ENCODE measurements at regions not wholly inside any gene's neighbourhood (a gene's known extent, or its start where the extent isn't known, plus 50 kb on each side); places are given as distances from the start of the nearest gene placed in this dataset.

DNA sequence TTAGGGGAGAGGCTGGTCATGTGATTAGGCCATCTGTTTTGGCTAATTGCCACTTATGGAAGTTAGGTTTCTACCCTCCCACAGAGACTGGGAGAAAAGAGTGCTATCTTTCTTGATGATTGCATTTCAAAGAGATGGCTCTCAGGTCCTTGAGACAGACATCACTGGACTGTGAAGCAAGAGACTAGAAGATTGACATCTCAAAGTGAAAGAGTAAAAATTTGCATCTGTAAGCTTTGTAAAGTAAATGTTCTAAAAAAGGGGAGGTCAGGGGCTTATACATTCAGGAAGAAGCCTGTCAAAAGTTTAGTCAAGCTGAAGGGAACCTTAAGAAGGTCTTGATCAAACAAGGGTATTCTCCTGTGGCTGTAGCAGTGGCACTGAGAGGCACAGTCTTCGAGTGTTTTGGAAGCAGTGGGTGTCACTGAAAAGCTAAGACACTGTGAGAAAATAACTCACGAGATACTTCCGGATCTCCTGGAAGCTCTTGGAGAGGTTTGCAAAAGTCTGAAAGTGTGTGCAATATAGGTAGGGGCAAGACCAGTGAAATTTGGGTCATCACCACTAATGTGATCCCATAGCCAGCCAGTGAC, 342.1 kb downstream of the PHF14 start:
- Mint-ChIP-seq H3K9me3 (no peaks in the 10 kb centered on the region), H3K36me3 (ENCODE audit: insufficient read depth in 1 of 3, low read depth in 3 of 3) (no peaks in the 10 kb centered on the region; a peak in 1 of 7 replicates), H3K4me1 (peaks cover 12 to 13% of the 10 kb centered on the region in 2 experiments), H3K27me3 (ENCODE audit: low read depth) (no peaks in the 10 kb centered on the region), H3K4me3 (no peak overlapping the region), H3K27ac (no peak overlapping the region)
- H3K27me3 ChIP-seq (ENCODE audit: insufficient read depth, low read length): no peaks in the 10 kb centered on the region
- no peak overlapping the region for H3K23ac ChIP-seq (ENCODE audit: insufficient read length, low read depth, low read length)
- no peaks in the 10 kb centered on the region for H3K79me1 ChIP-seq (ENCODE audit: insufficient read depth, low read depth, low read length, poor library complexity, severe bottlenecking)
- H3K4me2 ChIP-seq (ENCODE audit: insufficient read depth, insufficient read length, low read length): no peak overlapping the region
- DNase-seq: no peak
- H3K56ac ChIP-seq (ENCODE audit: insufficient read length, low read depth, low read length): no peak overlapping the region
- no peaks in the 10 kb centered on the region for H3K4me1 ChIP-seq (ENCODE audit: insufficient read depth, low read length)
- H2BK20ac ChIP-seq (ENCODE audit: low read depth, low read length, poor library complexity, severe bottlenecking): no peak overlapping the region
- no peak overlapping the region for H3K27ac ChIP-seq (ENCODE audit: insufficient read length, low read depth, low read length)
- no peak overlapping the region for H3T11ph ChIP-seq (ENCODE audit: low read length)
- TF ChIP-seq, protein P1, sequence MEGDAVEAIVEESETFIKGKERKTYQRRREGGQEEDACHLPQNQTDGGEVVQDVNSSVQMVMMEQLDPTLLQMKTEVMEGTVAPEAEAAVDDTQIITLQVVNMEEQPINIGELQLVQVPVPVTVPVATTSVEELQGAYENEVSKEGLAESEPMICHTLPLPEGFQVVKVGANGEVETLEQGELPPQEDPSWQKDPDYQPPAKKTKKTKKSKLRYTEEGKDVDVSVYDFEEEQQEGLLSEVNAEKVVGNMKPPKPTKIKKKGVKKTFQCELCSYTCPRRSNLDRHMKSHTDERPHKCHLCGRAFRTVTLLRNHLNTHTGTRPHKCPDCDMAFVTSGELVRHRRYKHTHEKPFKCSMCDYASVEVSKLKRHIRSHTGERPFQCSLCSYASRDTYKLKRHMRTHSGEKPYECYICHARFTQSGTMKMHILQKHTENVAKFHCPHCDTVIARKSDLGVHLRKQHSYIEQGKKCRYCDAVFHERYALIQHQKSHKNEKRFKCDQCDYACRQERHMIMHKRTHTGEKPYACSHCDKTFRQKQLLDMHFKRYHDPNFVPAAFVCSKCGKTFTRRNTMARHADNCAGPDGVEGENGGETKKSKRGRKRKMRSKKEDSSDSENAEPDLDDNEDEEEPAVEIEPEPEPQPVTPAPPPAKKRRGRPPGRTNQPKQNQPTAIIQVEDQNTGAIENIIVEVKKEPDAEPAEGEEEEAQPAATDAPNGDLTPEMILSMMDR (conservative IDR thresholded peaks at IDR 0.05): no peak
- no peak overlapping the region for H4K91ac ChIP-seq (ENCODE audit: insufficient read length, low read depth, low read length)
- no peak overlapping the region for H4K5ac ChIP-seq (ENCODE audit: insufficient read length, low read depth, low read length)
- H2BK15ac ChIP-seq (ENCODE audit: low read depth, low read length): no peak overlapping the region
- H4K8ac ChIP-seq (replicated peaks; ENCODE audit: insufficient read length, low read depth, low read length): no peak overlapping the region
- H3K9me3 ChIP-seq (ENCODE audit: control insufficient read depth, low read depth, low read length): no peaks in the 10 kb centered on the region
- no peak overlapping the region for H3K18ac ChIP-seq (ENCODE audit: insufficient read length, low read depth, low read length)
- H3K23me2 ChIP-seq (ENCODE audit: insufficient read length, low read depth, low read length, poor library complexity, severe bottlenecking): no peaks in the 10 kb centered on the region
- H3K79me2 ChIP-seq (ENCODE audit: insufficient read depth, low read length): no peaks in the 10 kb centered on the region
- H2BK120ac ChIP-seq (ENCODE audit: low read depth, low read length, poor library complexity, severe bottlenecking): no peak overlapping the region
- no peak overlapping the region for H3K14ac ChIP-seq (ENCODE audit: insufficient read depth, low read length)
- no peak overlapping the region for H3K9ac ChIP-seq (ENCODE audit: extremely low read depth, insufficient read length, low read length)
- H4K20me1 ChIP-seq (ENCODE audit: control insufficient read depth, insufficient read depth, insufficient read length): no peaks in the 10 kb centered on the region
- H2AFZ ChIP-seq (ENCODE audit: low read length): no peak overlapping the region
- no peak overlapping the region for H2BK12ac ChIP-seq (ENCODE audit: insufficient read length, low read depth, low read length)
- H3K4ac ChIP-seq (ENCODE audit: low read depth, low read length): no peak overlapping the region
- no CpG with 5 or more reads among the region's 3 CpGs for WGBS (ENCODE audit: extremely low coverage, insufficient read length, low lambda C conversion rate)
- H2AK5ac ChIP-seq (ENCODE audit: insufficient read length, low read length): no peak overlapping the region
- H2BK5ac ChIP-seq (ENCODE audit: insufficient read length, low read length): no peak overlapping the region
